Inflammatory macrophage treated with lipopolysaccharide for 1 hour (primary cell): ENCODE measurements at regions not wholly inside any gene's neighbourhood (a gene's known extent, or its start where the extent isn't known, plus 50 kb on each side); places are given as distances from the start of the nearest gene placed in this dataset.

Experiments used
- DNase-seq, 2 donors: peaks; one replicate each; pipeline ENCODE4 v3.0.0-alpha.2; 2020 to 2022

- no peak for DNase-seq
These were observed 211.6 kb downstream of the ADAM29 start for GRCh38 chr4:175129797-175130196.

- no peak for DNase-seq
These were observed 221.0 kb downstream of the ADAM29 start for GRCh38 chr4:175139205-175139604.

- DNase-seq = no peak
These were observed 225.0 kb downstream of the ADAM29 start for GRCh38 chr4:175143116-175143515.

- DNase-seq = no peak
These were observed 228.6 kb downstream of the ADAM29 start for GRCh38 chr4:175146799-175147198.

- no peak for DNase-seq
These were observed 229.1 kb downstream of the ADAM29 start for GRCh38 chr4:175147233-175147632.

- DNase-seq = no peak
These were observed 247.9 kb downstream of the ADAM29 start for GRCh38 chr4:175166020-175166419.

- no peak for DNase-seq
These were observed 258.6 kb downstream of the ADAM29 start for GRCh38 chr4:175176710-175177109.

GRCh38 chr4:175190654-175191053, 272.5 kb downstream of the ADAM29 start:
- DNase-seq = no peak

- DNase-seq = no peak
These were observed 279.9 kb downstream of the ADAM29 start for GRCh38 chr4:175198056-175198455.

GRCh38 chr4:175215208-175215607, 297.1 kb downstream of the ADAM29 start:
- no peak for DNase-seq

GRCh38 chr4:175215657-175216056, 297.5 kb downstream of the ADAM29 start:
- no peak for DNase-seq

- DNase-seq = no peak
These were observed 311.0 kb downstream of the ADAM29 start for GRCh38 chr4:175229154-175229553.

- no peak for DNase-seq
These were observed 316.0 kb downstream of the ADAM29 start for GRCh38 chr4:175234162-175234561.

GRCh38 chr4:175238827-175239517, 320.8 kb downstream of the ADAM29 start:
- DNase-seq = no peak

GRCh38 chr4:175246941-175247340, 328.8 kb downstream of the ADAM29 start:
- no peak for DNase-seq

- no peak for DNase-seq
These were observed 334.5 kb downstream of the ADAM29 start for GRCh38 chr4:175252642-175253041.

- DNase-seq = no peak
These were observed 335.2 kb downstream of the ADAM29 start for GRCh38 chr4:175253184-175253902.

GRCh38 chr4:175263537-175263936, 345.4 kb downstream of the ADAM29 start:
- no peak for DNase-seq

GRCh38 chr4:175271010-175271630, 353.0 kb downstream of the ADAM29 start:
- DNase-seq = no peak

- DNase-seq = no peak
These were observed 356.0 kb downstream of the ADAM29 start for GRCh38 chr4:175273995-175274753.

GRCh38 chr4:175277816-175278215, 359.7 kb downstream of the ADAM29 start:
- DNase-seq = no peak

- DNase-seq = no peak
These were observed 362.0 kb downstream of the ADAM29 start for GRCh38 chr4:175280153-175280552.

- DNase-seq = no peak
These were observed 363.7 kb downstream of the ADAM29 start for GRCh38 chr4:175281894-175282293.
